ENCODE measurements at regions not wholly inside any gene's neighbourhood (a gene's known extent, or its start where the extent isn't known, plus 50 kb on each side); places are given as distances from the start of the nearest gene placed in this dataset.

DNA sequence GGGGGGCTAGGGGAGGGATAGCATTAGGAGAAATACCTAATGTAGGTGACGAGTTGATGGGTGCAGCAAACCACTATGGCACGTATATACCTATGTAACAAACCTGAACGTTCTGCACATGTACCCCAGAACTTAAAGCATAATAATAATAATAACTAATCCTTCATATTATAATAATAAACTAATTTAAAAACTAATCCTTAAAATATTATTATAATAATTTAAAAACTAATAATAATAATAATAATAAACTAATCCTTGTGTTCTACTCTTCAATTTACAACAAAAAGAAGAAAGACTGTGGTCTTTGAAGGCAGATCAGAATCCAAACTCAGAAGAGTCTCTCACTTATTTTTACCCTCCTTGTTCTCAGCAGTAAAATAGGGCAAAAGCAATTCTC lies 774.9 kb downstream of the CDH8 start:
- CTCF ChIA-PET, result no interaction called here
- POLR2A ChIA-PET, result no interaction called here

DNA sequence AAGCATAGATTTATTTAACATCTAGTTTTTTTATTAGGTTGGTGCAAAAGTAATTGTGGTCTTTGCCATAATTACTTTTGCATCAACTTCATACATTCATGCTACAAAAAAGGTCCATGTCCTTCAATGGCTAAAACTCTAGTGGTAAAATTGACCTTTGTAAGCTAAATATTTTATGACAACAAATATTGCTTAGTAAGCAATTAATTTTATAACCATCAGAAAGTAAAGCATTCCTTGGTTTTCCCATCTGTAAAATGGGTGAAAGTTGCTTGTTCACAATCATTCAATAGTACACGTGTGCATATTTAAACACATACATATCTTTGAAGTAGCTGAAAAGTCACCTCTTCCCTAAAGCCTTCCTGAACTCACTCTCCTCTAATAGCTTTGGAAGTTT lies 789.6 kb downstream of the CDH8 start:
- DNase-seq (ENCODE audit: low read depth), result no peak
- ChIA-PET POLR2A (interaction anchor here (0.6 kb wide), 1 partner anchor 9 kb away, joined by 3 read pairs; no protein-coding TSS in a partner anchor), CTCF (no interaction called here)
- TF ChIP-seq CTCF (IDR thresholded peaks at IDR 0.05; ENCODE audit: insufficient read depth, low read depth, low read length), result no peak
- Histone ChIP-seq H3K27me3 (ENCODE audit: control insufficient read depth, insufficient read depth, low read length) (no peaks in the 10 kb centered on the region), H3K4me3 (ENCODE audit: low read depth, low read length) (no peak overlapping the region), H3K36me3 (ENCODE audit: control insufficient read depth, insufficient read depth, low read length) (no peaks in the 10 kb centered on the region)

More for the DNA sequence above, 774.9 kb downstream of the CDH8 start:
- TF ChIP-seq CTCF (IDR thresholded peaks at IDR 0.05; ENCODE audit: insufficient read depth, low read depth, low read length), result no peak
- H3K4me3 ChIP-seq (ENCODE audit: low read depth, low read length), result no peak overlapping the region
- no peaks in the 10 kb centered on the region for H3K27me3 ChIP-seq (ENCODE audit: control insufficient read depth, insufficient read depth, low read length)
- no peak for DNase-seq (ENCODE audit: low read depth)
- H3K36me3 ChIP-seq (ENCODE audit: control insufficient read depth, insufficient read depth, low read length), result no peaks in the 10 kb centered on the region

DNA sequence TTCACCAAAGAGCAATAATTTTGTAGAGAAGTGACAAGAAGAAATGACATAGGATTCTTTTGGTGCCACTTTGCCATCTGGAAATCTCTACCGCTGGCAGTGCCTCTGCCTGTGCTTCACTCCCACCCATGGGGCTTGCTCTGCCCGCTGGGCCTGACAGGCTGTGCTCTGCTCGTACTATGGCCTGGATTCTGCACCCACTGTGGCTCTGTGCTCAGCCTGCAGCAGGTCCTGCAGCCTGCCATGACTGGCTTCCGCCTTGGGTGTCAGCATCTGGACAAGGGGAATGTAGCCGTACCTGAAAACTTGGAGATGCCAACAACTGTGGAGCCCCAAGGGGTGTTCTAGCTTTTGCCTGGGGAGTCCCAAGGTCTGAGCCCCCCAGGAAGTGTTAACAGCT lies 792.3 kb downstream of the CDH8 start:
- ChIA-PET CTCF (no interaction called here), POLR2A (no interaction called here)
- TF ChIP-seq CTCF (IDR thresholded peaks at IDR 0.05; ENCODE audit: insufficient read depth, low read depth, low read length), result no peak

GRCh38 chr16:61237884-61238485 lies 798.3 kb downstream of the CDH8 start:
- Histone ChIP-seq H3K36me3 (ENCODE audit: control insufficient read depth, insufficient read depth, low read length) (no peaks in the 10 kb centered on the region), H3K27me3 (ENCODE audit: control insufficient read depth, insufficient read depth, low read length) (no peaks in the 10 kb centered on the region), H3K4me3 (ENCODE audit: low read depth, low read length) (no peak overlapping the region)
- DNase-seq (ENCODE audit: low read depth), result no peak
- TF ChIP-seq CTCF (IDR thresholded peaks at IDR 0.05; ENCODE audit: insufficient read depth, low read depth, low read length), result no peak
- ChIA-PET POLR2A (no interaction called here), CTCF (no interaction called here)

More for the DNA sequence above, 792.3 kb downstream of the CDH8 start:
- no peak for DNase-seq (ENCODE audit: low read depth)
- H3K4me3 ChIP-seq (ENCODE audit: low read depth, low read length), result no peak overlapping the region
- H3K36me3 ChIP-seq (ENCODE audit: control insufficient read depth, insufficient read depth, low read length), result no peaks in the 10 kb centered on the region
- H3K27me3 ChIP-seq (ENCODE audit: control insufficient read depth, insufficient read depth, low read length), result no peaks in the 10 kb centered on the region

DNA sequence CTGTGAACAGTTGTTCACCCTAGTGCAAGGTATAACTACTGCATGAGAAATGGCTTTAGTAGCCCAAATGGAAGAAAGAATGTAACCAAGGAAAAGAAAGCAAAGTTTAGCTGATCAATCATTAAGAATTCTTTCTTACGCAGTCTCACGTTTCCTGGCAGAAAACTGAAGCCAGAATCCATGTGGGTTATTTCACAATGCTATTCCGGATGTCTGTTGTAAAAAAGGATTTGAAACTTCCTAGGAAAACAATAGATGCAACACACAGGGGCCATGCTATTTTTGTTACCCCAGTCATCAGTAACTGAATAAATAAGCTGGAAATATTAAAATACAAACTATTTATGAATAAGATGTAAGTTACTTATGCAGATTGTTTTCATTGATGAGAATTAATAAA lies 802.5 kb downstream of the CDH8 start:
- CTCF ChIA-PET, result no interaction called here
- no peaks in the 10 kb centered on the region for H3K36me3 ChIP-seq (ENCODE audit: control insufficient read depth, insufficient read depth, low read length)
- H3K27me3 ChIP-seq (ENCODE audit: control insufficient read depth, insufficient read depth, low read length), result no peaks in the 10 kb centered on the region
- no peak for TF ChIP-seq CTCF (IDR thresholded peaks at IDR 0.05; ENCODE audit: insufficient read depth, low read depth, low read length)
- POLR2A ChIA-PET, result no interaction called here
- DNase-seq (ENCODE audit: low read depth), result no peak
- H3K4me3 ChIP-seq (ENCODE audit: low read depth, low read length), result no peak overlapping the region

Measured in BJ (cell line).